ENCODE measurements at regions not wholly inside any gene's neighbourhood (a gene's known extent, or its start where the extent isn't known, plus 50 kb on each side); places are given as distances from the start of the nearest gene placed in this dataset.

DNA sequence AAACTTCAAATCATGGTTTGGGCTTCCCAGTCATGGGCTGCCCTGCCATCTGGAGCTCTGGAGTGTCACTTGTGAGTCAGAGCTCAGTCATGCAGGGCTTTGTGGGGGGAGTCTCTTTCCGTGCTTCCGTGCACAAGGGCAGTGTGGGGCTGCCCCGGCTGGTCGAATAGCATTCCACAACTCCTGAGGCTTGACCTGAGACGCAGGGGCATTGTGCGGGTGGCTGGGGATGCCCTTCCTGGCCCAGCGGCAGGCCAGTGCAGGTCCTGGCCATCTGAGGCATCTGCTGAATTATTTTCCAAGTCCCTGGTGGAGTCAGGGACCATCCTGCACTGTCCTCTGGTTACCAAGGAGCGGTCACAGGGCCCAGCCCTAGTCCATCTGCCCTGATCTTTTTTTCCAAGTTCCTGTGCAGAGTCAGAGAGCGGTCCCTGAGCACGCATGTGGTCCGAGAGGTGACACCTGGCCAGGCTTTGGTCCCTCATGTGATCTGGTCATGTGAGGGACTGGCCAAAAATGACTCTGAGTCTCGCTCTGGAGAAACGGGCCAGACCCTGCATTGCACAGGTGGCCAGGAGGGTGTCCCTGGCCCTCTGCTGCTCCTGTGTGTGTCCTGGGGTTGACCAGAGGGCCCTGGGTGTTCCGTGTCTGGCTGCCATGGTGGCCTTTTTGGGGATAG, 167.0 kb upstream of the ALG10B start:
- H3K36me3 Mint-ChIP-seq (ENCODE audit: low read depth): no peaks in the 10 kb centered on the region
- no peak overlapping the region; the same call in 1 of the 2 replicates for H3K4me3 Mint-ChIP-seq
- peaks cover 1% of the 10 kb centered on the region for H3K27me3 Mint-ChIP-seq (ENCODE audit: insufficient read depth)
- no peak for TF ChIP-seq CTCF (IDR thresholded peaks at IDR 0.05)
- no peaks in the 10 kb centered on the region; the same call in 1 of the 2 replicates for H3K4me1 Mint-ChIP-seq (ENCODE audit: low read depth)
- DNase-seq: no peak
- H3K9me3 Mint-ChIP-seq: peaks cover 57% of the 10 kb centered on the region
- H3K27ac Mint-ChIP-seq: no peak overlapping the region

- Mint-ChIP-seq H3K4me1 (ENCODE audit: low read depth) (no peaks in the 10 kb centered on the region; the same call in 1 of the 2 replicates), H3K27ac (no peak overlapping the region), H3K27me3 (ENCODE audit: insufficient read depth) (peaks cover 1% of the 10 kb centered on the region), H3K4me3 (no peak overlapping the region), H3K9me3 (peaks cover 75% of the 10 kb centered on the region), H3K36me3 (ENCODE audit: low read depth) (no peaks in the 10 kb centered on the region)
- no peak for DNase-seq
- no peak for TF ChIP-seq CTCF (IDR thresholded peaks at IDR 0.05)
These were observed 164.4 kb upstream of the ALG10B start for GRCh38 chr12:38151991-38152700.

DNA sequence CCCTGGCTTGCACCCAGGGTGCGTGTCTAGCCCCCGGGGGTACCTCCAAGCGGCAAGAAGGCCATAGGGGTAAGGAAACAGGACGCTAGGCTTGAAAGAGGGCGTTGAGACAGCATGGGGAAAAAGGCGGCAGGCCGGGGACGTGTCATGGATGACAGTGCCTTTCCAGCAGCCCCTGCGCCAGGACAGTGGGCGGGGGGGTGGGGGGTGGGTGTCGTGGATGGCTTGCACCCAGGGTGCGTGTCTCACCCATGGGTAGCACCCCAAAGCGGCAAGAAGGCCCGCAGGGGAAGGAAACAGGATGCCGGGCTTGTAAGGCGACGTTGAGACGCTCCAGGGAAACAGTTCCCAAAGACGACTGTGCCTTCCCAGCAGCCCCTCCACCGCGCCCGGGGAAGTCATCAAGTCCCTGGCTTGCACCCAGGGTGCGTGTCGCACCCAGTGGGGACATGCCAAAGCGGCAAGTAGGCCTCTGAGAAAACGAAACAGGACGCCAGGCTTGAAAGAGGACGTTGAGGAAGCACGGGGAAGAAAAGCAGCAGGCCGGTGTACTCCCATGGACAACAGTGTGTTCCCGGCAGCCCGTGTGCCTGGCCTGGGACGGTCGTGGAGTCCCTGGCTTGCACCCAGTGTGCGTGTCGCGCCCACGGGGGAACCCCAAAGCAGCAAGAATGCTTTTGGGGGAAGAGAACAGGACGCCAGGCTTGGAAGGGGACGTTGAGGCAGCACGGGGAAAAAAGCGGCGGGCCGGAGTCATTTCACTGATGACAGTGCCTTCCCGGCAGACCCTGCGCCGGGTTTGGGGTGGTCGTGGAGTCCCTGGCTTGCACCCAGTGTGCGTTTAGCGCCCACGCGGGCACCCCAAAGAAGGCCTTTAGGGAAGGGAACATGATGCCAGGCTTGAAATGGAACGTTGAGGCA, 163.5 kb upstream of the ALG10B start:
- no peak for TF ChIP-seq CTCF (IDR thresholded peaks at IDR 0.05)
- no peaks in the 10 kb centered on the region; the same call in 1 of the 2 replicates for H3K36me3 Mint-ChIP-seq (ENCODE audit: low read depth)
- no peak overlapping the region for H3K4me3 Mint-ChIP-seq
- H3K27me3 Mint-ChIP-seq (ENCODE audit: insufficient read depth): peaks cover 1% of the 10 kb centered on the region
- H3K4me1 Mint-ChIP-seq (ENCODE audit: low read depth): no peaks in the 10 kb centered on the region; the same call in 1 of the 2 replicates
- DNase-seq: no peak
- H3K9me3 Mint-ChIP-seq: peaks cover 70% of the 10 kb centered on the region
- H3K27ac Mint-ChIP-seq: no peak overlapping the region

DNA sequence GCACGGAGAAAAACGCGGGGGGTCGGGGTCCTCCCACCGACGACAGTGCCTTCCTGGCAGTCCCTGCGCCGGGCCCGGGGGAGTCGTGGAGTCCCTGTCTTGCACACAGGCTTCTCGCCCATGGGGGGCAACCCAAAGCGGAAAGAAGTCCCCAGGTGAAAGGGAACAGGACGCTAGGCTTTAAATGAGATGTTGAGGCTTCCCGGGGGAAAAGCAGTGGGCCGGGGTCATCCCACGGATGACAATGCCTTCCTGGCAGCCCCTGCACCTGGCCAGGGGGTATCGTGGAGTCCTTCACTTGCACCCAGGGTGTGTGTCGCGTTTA, 162.9 kb upstream of the ALG10B start:
- peaks cover 68% of the 10 kb centered on the region for H3K9me3 Mint-ChIP-seq
- DNase-seq: no peak
- H3K36me3 Mint-ChIP-seq (ENCODE audit: low read depth): no peaks in the 10 kb centered on the region; the same call in 1 of the 2 replicates
- H3K27ac Mint-ChIP-seq: no peak overlapping the region
- peaks cover 1% of the 10 kb centered on the region for H3K27me3 Mint-ChIP-seq (ENCODE audit: insufficient read depth)
- no peak for TF ChIP-seq CTCF (IDR thresholded peaks at IDR 0.05)
- no peaks in the 10 kb centered on the region; the same call in 1 of the 2 replicates for H3K4me1 Mint-ChIP-seq (ENCODE audit: low read depth)
- no peak overlapping the region for H3K4me3 Mint-ChIP-seq

GRCh38 chr12:38154096-38155019, 162.2 kb upstream of the ALG10B start:
- H3K9me3 Mint-ChIP-seq: peaks cover 68% of the 10 kb centered on the region
- peaks cover 1% of the 10 kb centered on the region for H3K27me3 Mint-ChIP-seq (ENCODE audit: insufficient read depth)
- no peak overlapping the region for H3K4me3 Mint-ChIP-seq
- no peak for TF ChIP-seq CTCF (IDR thresholded peaks at IDR 0.05)
- H3K36me3 Mint-ChIP-seq (ENCODE audit: low read depth): no peaks in the 10 kb centered on the region; the same call in 1 of the 2 replicates
- H3K27ac Mint-ChIP-seq: no peak overlapping the region
- H3K4me1 Mint-ChIP-seq (ENCODE audit: low read depth): no peaks in the 10 kb centered on the region
- DNase-seq: no peak

Data from HFFc6 (cell line).